GM23248 (cell line): ENCODE measurements at regions not wholly inside any gene's neighbourhood (a gene's known extent, or its start where the extent isn't known, plus 50 kb on each side); places are given as distances from the start of the nearest gene placed in this dataset.
"Not testable (repeated sequence)": the region's sequence is repeated elsewhere in the genome, so short reads cannot be mapped to it uniquely, and the experiment has no call there.

Source experiments
- DNase-seq: peaks from one replicate; pipeline ENCODE4 v3.0.0-alpha.2; 2015
- H2AFZ ChIP-seq: fragments of 200-600 bp; sonication (generic); 2 replicates; pipeline ENCODE4 v1.6.1; 2016; ENCODE audit warnings: antibody characterized with exemption
- H3F3A ChIP-seq: fragments of 200-600 bp; sonication (generic); 2 replicates; pipeline ENCODE4 v1.6.1; 2016; ENCODE audit warnings: mild to moderate bottlenecking, antibody characterized with exemption, mixed run types; ENCODE audit not compliant: insufficient read depth
- H3K27ac ChIP-seq: fragments of 200-600 bp; sonication (generic); 2 replicates; pipeline ENCODE4 v1.5.1; 2016; ENCODE audit warnings: mild to moderate bottlenecking
- H3K27me3 ChIP-seq: fragments of 200-600 bp; sonication (generic); replicated peaks from 2 replicates; pipeline ENCODE4 v1.6.1; 2016; ENCODE audit warnings: mild to moderate bottlenecking; ENCODE audit not compliant: insufficient read depth
- H3K36me3 ChIP-seq: fragments of 200-600 bp; sonication (generic); 2 replicates; pipeline ENCODE4 v1.6.1; 2016; ENCODE audit warnings: low read depth, mild to moderate bottlenecking
- H3K4me1 ChIP-seq: fragments of 200-600 bp; sonication (generic); 2 replicates; pipeline ENCODE4 v1.6.1; 2016; ENCODE audit warnings: mild to moderate bottlenecking; ENCODE audit not compliant: insufficient read depth
- H3K4me2 ChIP-seq: fragments of 200-600 bp; sonication (generic); one replicate; pipeline ENCODE4 v1.6.1; 2016; ENCODE audit warnings: mild to moderate bottlenecking; ENCODE audit not compliant: unreplicated experiment
- H3K4me3 ChIP-seq: fragments of 200-600 bp; sonication (generic); 2 replicates; pipeline ENCODE4 v1.5.1; 2016; ENCODE audit warnings: mild to moderate bottlenecking
- H3K79me2 ChIP-seq: fragments of 200-600 bp; sonication (generic); 2 replicates; pipeline ENCODE4 v1.6.1; 2016; ENCODE audit warnings: mild to moderate bottlenecking; ENCODE audit not compliant: insufficient read depth
- H3K9ac ChIP-seq: fragments of 200-600 bp; sonication (generic); 2 replicates; pipeline ENCODE4 v1.6.1; 2016; ENCODE audit warnings: mild to moderate bottlenecking
- H3K9me2 ChIP-seq: fragments of 200-600 bp; sonication (generic); 2 replicates; pipeline ENCODE4 v1.6.1; 2016; ENCODE audit warnings: mixed run types, mild to moderate bottlenecking, moderate library complexity; ENCODE audit not compliant: insufficient read depth
- H3K9me3 ChIP-seq: fragments of 200-600 bp; sonication (generic); one replicate; pipeline ENCODE4 v1.6.1; 2017; ENCODE audit warnings: low read depth
- H4K20me1 ChIP-seq: fragments of 200-600 bp; sonication (generic); 2 replicates; pipeline ENCODE4 v1.6.0; 2016; ENCODE audit not compliant: insufficient read depth
- EZH2 ChIP-seq: fragments of 200-600 bp; sonication (generic); IDR thresholded peaks from 2 replicates; pipeline ENCODE4 v1.6.1; 2018; ENCODE audit warnings: antibody characterized with exemption, mild to moderate bottlenecking; ENCODE audit not compliant: insufficient read depth, poor library complexity, severe bottlenecking
- EZH2phosphoT487 ChIP-seq: fragments of 200-600 bp; sonication (generic); IDR thresholded peaks from 2 replicates; pipeline ENCODE4 v1.6.1; 2018; ENCODE audit warnings: antibody characterized with exemption, moderate library complexity, mild to moderate bottlenecking, low read depth; ENCODE audit not compliant: insufficient read depth
- WGBS, 2 experiments: methylation state at CpG; one replicate each; pipeline ENCODE4 v1.1.6; 2015 to 2017; ENCODE audit warnings: low lambda C conversion rate in 2 of 2, low coverage in 1 of 2; ENCODE audit errors: missing lambda C conversion rate in 2 of 2; 5-methylcytosine and 5-hydroxymethylcytosine counted together
- in situ Hi-C: fragments of 300-500 bp; cut with MboI; formaldehyde crosslinking; loops from 2 replicates; pipeline ENCODE4 v1.15.0; 2020

- Histone ChIP-seq H3K36me3 (no peaks in the 10 kb centered on the region), H3K9ac (no peak overlapping the region), H3K4me2 (no peak overlapping the region), H3K27ac (no peak overlapping the region), H3K9me2 (no peaks in the 10 kb centered on the region), H3F3A (no peaks in the 10 kb centered on the region), H2AFZ (no peak overlapping the region), H3K4me3 (no peak overlapping the region), H4K20me1 (no peaks in the 10 kb centered on the region), H3K9me3 (peaks cover 5% of the 10 kb centered on the region), H3K4me1 (no peaks in the 10 kb centered on the region), H3K27me3 (no peaks in the 10 kb centered on the region), H3K79me2 (no peaks in the 10 kb centered on the region)
- TF ChIP-seq EZH2phosphoT487 (no peak), EZH2 (no peak)
- in situ Hi-C loops = no loop called here
- DNase-seq = no peak
- 4 to 7% methylated on average over 3 of the region's 3 CpGs for WGBS, 2 experiments
Observed at GRCh38 chr9:24698881-24699518, 153.3 kb upstream of the IZUMO3 start.

DNA sequence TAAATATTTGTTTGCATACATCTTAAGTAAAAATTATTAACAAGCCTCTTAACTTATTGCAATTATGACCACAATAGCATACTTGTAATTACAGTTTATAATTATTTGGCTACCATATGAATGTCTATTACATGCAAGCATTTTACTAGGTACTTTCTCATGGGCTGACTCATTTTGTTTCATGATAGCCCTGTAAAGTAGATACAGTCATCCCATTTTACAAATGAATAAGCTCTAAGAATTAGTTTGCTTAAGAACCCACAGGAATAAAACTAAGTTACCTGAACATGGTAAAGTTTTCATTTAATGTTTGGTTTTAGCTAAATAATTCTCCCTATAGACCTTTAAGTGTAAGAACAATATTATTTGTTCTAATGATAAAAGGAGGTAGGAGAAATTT lies 126.6 kb upstream of the IZUMO3 start:
- H3K9ac ChIP-seq = no peak overlapping the region
- H3K9me2 ChIP-seq = no peaks in the 10 kb centered on the region
- no peak for TF ChIP-seq EZH2phosphoT487
- no peak for TF ChIP-seq EZH2
- no peak overlapping the region for H3K4me3 ChIP-seq
- no peak overlapping the region for H3K4me2 ChIP-seq
- H3K4me1 ChIP-seq = no peaks in the 10 kb centered on the region
- no peaks in the 10 kb centered on the region for H3F3A ChIP-seq
- no peaks in the 10 kb centered on the region for H3K79me2 ChIP-seq
- in situ Hi-C loops = no loop called here
- H2AFZ ChIP-seq = no peak overlapping the region
- H3K27ac ChIP-seq = no peak overlapping the region
- H3K27me3 ChIP-seq = no peaks in the 10 kb centered on the region
- no peaks in the 10 kb centered on the region for H4K20me1 ChIP-seq
- H3K9me3 ChIP-seq = no peaks in the 10 kb centered on the region
- no peaks in the 10 kb centered on the region for H3K36me3 ChIP-seq
- no peak for DNase-seq

DNA sequence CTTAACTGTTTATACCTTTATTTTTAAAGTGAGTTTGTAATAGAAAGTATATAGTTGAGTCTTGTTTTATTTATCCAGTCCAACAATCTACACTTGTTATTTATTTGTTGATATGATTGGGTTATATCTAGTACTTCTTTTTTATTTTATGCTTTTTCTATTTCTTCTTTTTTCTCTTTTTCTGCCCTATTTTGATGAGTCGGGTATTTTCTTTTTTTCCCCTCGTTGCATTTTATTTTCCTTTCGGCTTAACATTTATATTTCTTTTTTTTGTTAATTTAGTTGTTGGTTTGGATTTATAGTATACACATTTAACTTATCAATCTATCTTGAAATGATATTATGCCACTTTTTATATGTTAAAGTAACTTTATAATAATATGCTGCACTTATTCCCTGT lies 111.7 kb upstream of the IZUMO3 start:
- TF ChIP-seq EZH2phosphoT487 = no peak
- TF ChIP-seq EZH2 = no peak

GRCh38 chr9:24652181-24652580 lies 106.5 kb upstream of the IZUMO3 start:
- Histone ChIP-seq H3K4me1 (no peaks in the 10 kb centered on the region), H3K27ac (no peak overlapping the region), H3K36me3 (no peaks in the 10 kb centered on the region), H3F3A (no peaks in the 10 kb centered on the region), H3K27me3 (no peaks in the 10 kb centered on the region), H3K9ac (no peak overlapping the region), H3K9me3 (peaks cover 4% of the 10 kb centered on the region), H4K20me1 (no peaks in the 10 kb centered on the region), H3K4me2 (no peak overlapping the region), H2AFZ (no peak overlapping the region), H3K9me2 (no peaks in the 10 kb centered on the region), H3K4me3 (no peak overlapping the region), H3K79me2 (no peaks in the 10 kb centered on the region)
- no peak for DNase-seq
- TF ChIP-seq EZH2 (no peak), EZH2phosphoT487 (no peak)
- in situ Hi-C loops = no loop called here

More for the DNA sequence above, 111.7 kb upstream of the IZUMO3 start:
- H3K4me1 ChIP-seq = no peaks in the 10 kb centered on the region
- H4K20me1 ChIP-seq = no peaks in the 10 kb centered on the region
- WGBS, 2 experiments = 33 to 48% methylated on average over 3 of the region's 3 CpGs
- H3K9me2 ChIP-seq = no peaks in the 10 kb centered on the region
- no peak overlapping the region for H3K27ac ChIP-seq
- no peak overlapping the region for H3K4me3 ChIP-seq
- H2AFZ ChIP-seq = no peak overlapping the region
- H3K9me3 ChIP-seq = peaks cover 4% of the 10 kb centered on the region
- no peak for DNase-seq
- H3K79me2 ChIP-seq = no peaks in the 10 kb centered on the region
- no peak overlapping the region for H3K9ac ChIP-seq
- H3K27me3 ChIP-seq = no peaks in the 10 kb centered on the region
- no peak overlapping the region for H3K4me2 ChIP-seq
- H3F3A ChIP-seq = no peaks in the 10 kb centered on the region
- in situ Hi-C loops = no loop called here
- H3K36me3 ChIP-seq = no peaks in the 10 kb centered on the region

- H3K4me1 ChIP-seq, H3K9ac ChIP-seq, H3K4me3 ChIP-seq, in situ Hi-C loops, H2AFZ ChIP-seq, H3K9me3 ChIP-seq, H3K27ac ChIP-seq, H3F3A ChIP-seq, H3K4me2 ChIP-seq, DNase-seq, H3K36me3 ChIP-seq, H4K20me1 ChIP-seq, H3K9me2 ChIP-seq, H3K27me3 ChIP-seq, H3K79me2 ChIP-seq: not testable (repeated sequence)
- 26 to 28% methylated on average over 3 of the region's 3 CpGs for WGBS, 2 experiments
Observed at GRCh38 chr9:24628809-24629208, 83.1 kb upstream of the IZUMO3 start.
